Erythroblast (primary cell): ENCODE measurements at regions not wholly inside any gene's neighbourhood (a gene's known extent, or its start where the extent isn't known, plus 50 kb on each side); places are given as distances from the start of the nearest gene placed in this dataset.

ENCODE experiments used
- GATA1 ChIP-seq: IDR thresholded peaks from 2 replicates; pipeline ENCODE4 v1.6.1; 2011; ENCODE audit warnings: low read depth, mild to moderate bottlenecking, control low read depth, low read length, moderate library complexity
- POLR2A ChIP-seq: IDR thresholded peaks from 2 replicates; pipeline ENCODE4 v1.6.1; 2011; ENCODE audit warnings: mild to moderate bottlenecking, low read length

GRCh38 chr12:76265424-76266180 lies 82.6 kb downstream of the BBS10 start:
- TF ChIP-seq POLR2A, result no peak
- no peak for TF ChIP-seq GATA1
